GM12878 (cell line): ENCODE measurements at regions not wholly inside any gene's neighbourhood (a gene's known extent, or its start where the extent isn't known, plus 50 kb on each side); places are given as distances from the start of the nearest gene placed in this dataset.

Experiments used
- ATAC-seq: fragments of 200-7000 bp; cut with Tn5 transposase; 3 replicates; pipeline ENCODE4 v1.9.1; 2020; ENCODE audit warnings: mild to moderate bottlenecking, moderate library complexity
- BruUV-seq: library from RNA; stranded (reverse); fragments of 400-500 nt; replicated peaks from 2 replicates; lab custom pipeline; 2021; lab: Mats Ljungman, UMichigan
- CTCF ChIA-PET: fragments of 300-600 bp; sonication (Branson Sonifier 250); formaldehyde crosslinking; extraction: SDS; loops from one replicate; lab custom pipeline; 2021; ENCODE audit warnings: inconsistent platforms; lab: Yijun Ruan, JAX
- POLR2A ChIA-PET: fragments of 350-600 bp; formaldehyde crosslinking; extraction: SDS; loops from one replicate; lab custom pipeline; 2021; ENCODE audit warnings: inconsistent platforms; lab: Charles Lee
- RAD21 ChIA-PET: fragments of 300-600 bp; sonication (Branson Sonifier 250); formaldehyde crosslinking; loops from one replicate; lab custom pipeline; 2023; ENCODE audit warnings: antibody characterized with exemption; ENCODE audit not compliant: unreplicated experiment; lab: Charles Lee
- SMC1A ChIA-PET: fragments of 300-600 bp; sonication (Branson Sonifier 250); formaldehyde crosslinking; loops from one replicate; lab custom pipeline; 2023; ENCODE audit not compliant: unreplicated experiment, uncharacterized antibody; lab: Charles Lee
- DNase-seq: peaks from one replicate; pipeline ENCODE4 v3.0.0-alpha.2; 2011; ENCODE audit warnings: low read depth, low spot score
- FAIRE-seq: peaks from 3 replicates; lab custom pipeline; 2011; peaks lifted over from hg19 to GRCh38; lab: Jason Lieb, UNC
- H2AFZ ChIP-seq: 2 replicates; pipeline ENCODE4 v1.6.0; 2011; ENCODE audit warnings: low read depth, low read length, control low read depth; ENCODE audit not compliant: control insufficient read depth
- H3K27ac ChIP-seq: 2 replicates; pipeline ENCODE4 v1.5.1; 2011; ENCODE audit warnings: control low read depth; ENCODE audit not compliant: control insufficient read depth, insufficient read depth
- H3K27me3 ChIP-seq, 2 experiments: replicated peaks in 1 of 2; 2 replicates each; pipeline versions ENCODE4 v1.6.0 to v1.6.1; 2011; ENCODE audit warnings: low read length in 1 of 2; ENCODE audit not compliant: control insufficient read depth in 2 of 2, insufficient read depth in 2 of 2
- H3K36me3 ChIP-seq, 2 experiments: 2 replicates each; pipeline ENCODE4 v1.5.1; 2011; ENCODE audit warnings: low read length in 1 of 2; ENCODE audit not compliant: control insufficient read depth in 2 of 2, insufficient read depth in 2 of 2
- H3K4me1 ChIP-seq: 2 replicates; pipeline ENCODE4 v1.6.1; 2011; ENCODE audit warnings: mild to moderate bottlenecking, low read length, moderate library complexity, mixed read lengths; ENCODE audit not compliant: control insufficient read depth, insufficient read depth
- H3K4me2 ChIP-seq: 2 replicates; pipeline ENCODE4 v1.6.0; 2011; ENCODE audit warnings: control low read depth; ENCODE audit not compliant: control insufficient read depth, insufficient read depth
- H3K4me3 ChIP-seq: fragments of 200-600 bp; sonication (generic); 2 replicates; pipeline ENCODE4 v1.5.1; 2016
- H3K79me2 ChIP-seq: 2 replicates; pipeline ENCODE4 v1.6.0; 2011; ENCODE audit warnings: low read length; ENCODE audit not compliant: control insufficient read depth, insufficient read depth
- H3K9ac ChIP-seq: 2 replicates; pipeline ENCODE4 v1.8.0; 2011; ENCODE audit warnings: low read length, control low read depth, mixed read lengths; ENCODE audit not compliant: control insufficient read depth, insufficient read depth
- H3K9me3 ChIP-seq: replicated peaks from 3 replicates; pipeline ENCODE4 v1.5.1; 2011; ENCODE audit warnings: mild to moderate bottlenecking, low read length; ENCODE audit not compliant: control insufficient read depth, insufficient read depth
- H4K20me1 ChIP-seq: 2 replicates; pipeline ENCODE4 v1.6.0; 2011; ENCODE audit not compliant: control insufficient read depth, insufficient read depth
- BHLHE40 ChIP-seq, 2 experiments: fragments of 450-650 bp in 1 of 2; IDR thresholded peaks; 2 replicates each; pipeline ENCODE4 v1.6.1; 2011 to 2017; ENCODE audit warnings: low read depth in 2 of 2, borderline replicate concordance in 1 of 2, improper control_type of control experiment in 1 of 2, low read length in 1 of 2, mild to moderate bottlenecking in 1 of 2
- CBFB ChIP-seq: IDR thresholded peaks from 2 replicates; pipeline ENCODE4 v1.6.1; 2016; ENCODE audit warnings: antibody characterized with exemption, low read depth
- DPF2 ChIP-seq: fragments of 450-650 bp; IDR thresholded peaks from 2 replicates; pipeline ENCODE4 v1.6.1; 2017; ENCODE audit warnings: mild to moderate bottlenecking
- EGR1 ChIP-seq, 2 experiments: IDR thresholded peaks; 1 replicate in 1 of 2; 2 replicates in 1 of 2; pipeline ENCODE4 v1.6.1; 2011 to 2012; ENCODE audit warnings: low read depth in 2 of 2, low read length in 2 of 2, borderline replicate concordance in 1 of 2, mild to moderate bottlenecking in 1 of 2, moderate library complexity in 1 of 2
- FOXM1 ChIP-seq: IDR thresholded peaks from 2 replicates; pipeline ENCODE4 v1.6.1; 2012; ENCODE audit warnings: low read depth, mild to moderate bottlenecking, inconsistent platforms, low read length, moderate library complexity
- NRF1 ChIP-seq: conservative IDR thresholded peaks from 2 replicates; pipeline ENCODE4 v1.6.1; 2011; ENCODE audit warnings: mild to moderate bottlenecking, low read depth, low read length, improper control_type of control experiment
- POLR2AphosphoS5 ChIP-seq: IDR thresholded peaks from 2 replicates; pipeline ENCODE4 v1.6.1; 2011; ENCODE audit warnings: mild to moderate bottlenecking, low read length, inconsistent platforms
- RBBP5 ChIP-seq: fragments of 200-600 bp; sonication (generic); conservative IDR thresholded peaks from 2 replicates; pipeline ENCODE4 v1.6.1; 2016
- RCOR1 ChIP-seq: conservative IDR thresholded peaks from 2 replicates; pipeline ENCODE4 v1.6.1; 2012; ENCODE audit warnings: low read depth, low read length, improper control_type of control experiment
- WGBS: methylation state at CpG from one replicate; pipeline ENCODE4 v1.1.6; 2016; ENCODE audit warnings: low lambda C conversion rate; ENCODE audit not compliant: insufficient replicate concordance, insufficient coverage; ENCODE audit errors: missing lambda C conversion rate; 5-methylcytosine and 5-hydroxymethylcytosine counted together
- in situ Hi-C: fragments of 300-500 bp; cut with MboI; formaldehyde crosslinking; loops from 9 replicates; pipeline ENCODE4 v1.14.3; 2018; ENCODE audit warnings: mixed read lengths
- intact Hi-C: fragments of 100-400 bp; cut with micrococcal nuclease; formaldehyde crosslinking; loops from one replicate; pipeline ENCODE4 v1.14.2; 2022; ENCODE audit not compliant: unreplicated experiment
- TF ChIP-seq, protein P1 (sequence below): IDR thresholded peaks from 2 replicates; pipeline ENCODE4 v1.6.1; 2012; ENCODE audit warnings: low read length, inconsistent platforms

DNA sequence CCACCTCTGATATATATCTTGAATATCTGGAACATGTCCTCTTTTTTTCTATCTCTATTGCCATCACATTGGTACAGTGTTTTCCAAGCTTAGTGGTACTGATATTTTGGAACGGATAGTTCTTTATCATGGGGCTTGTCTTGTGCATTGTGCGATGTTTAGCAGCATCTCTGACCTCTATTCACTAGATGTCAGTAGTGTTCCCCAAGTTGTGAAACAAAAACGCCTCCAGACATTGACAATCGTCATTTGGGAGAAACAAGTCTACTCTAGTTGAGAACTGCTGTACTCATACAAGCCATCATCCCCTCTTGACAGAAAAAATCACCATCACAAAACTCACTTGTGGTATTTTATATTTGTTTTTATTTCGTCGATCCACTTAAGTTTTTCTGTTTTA lies 79.7 kb upstream of the CHODL start:
- Histone ChIP-seq H2AFZ (no peak overlapping the region), H3K36me3 (no peaks in the 10 kb centered on the region), H3K27ac (no peak overlapping the region), H3K4me1 (no peaks in the 10 kb centered on the region), H3K27me3 (no peaks in the 10 kb centered on the region), H3K4me3 (no peak overlapping the region), H4K20me1 (no peaks in the 10 kb centered on the region), H3K9ac (no peak overlapping the region), H3K79me2 (no peaks in the 10 kb centered on the region), H3K4me2 (no peak overlapping the region), H3K9me3 (no peaks in the 10 kb centered on the region)
- ChIA-PET POLR2A (no interaction called here), RAD21 (no interaction called here), SMC1A (no interaction called here), CTCF (no interaction called here)
- ATAC-seq (no peak), DNase-seq (no peak), FAIRE-seq (no peak)
- no TSS peak for BruUV-seq
- WGBS: 36% methylated on average over 6 of the region's 6 CpGs
- in situ Hi-C loops: no loop called here
- intact Hi-C loops: no loop called here
- TF ChIP-seq EGR1 (IDR thresholded peaks at IDR 0.05; ENCODE audit: borderline replicate concordance in 1 of 2, low read depth in 2 of 2, low read length in 2 of 2) (no peak), FOXM1 (no peak), POLR2AphosphoS5 (no peak), RCOR1 (no peak), RBBP5 (no peak), NRF1 (no peak), CBFB (no peak), BHLHE40 (IDR thresholded peaks at IDR 0.05; ENCODE audit: borderline replicate concordance in 1 of 2, low read depth in 2 of 2, low read length in 1 of 2) (no peak), DPF2 (no peak)
- TF ChIP-seq, protein P1, sequence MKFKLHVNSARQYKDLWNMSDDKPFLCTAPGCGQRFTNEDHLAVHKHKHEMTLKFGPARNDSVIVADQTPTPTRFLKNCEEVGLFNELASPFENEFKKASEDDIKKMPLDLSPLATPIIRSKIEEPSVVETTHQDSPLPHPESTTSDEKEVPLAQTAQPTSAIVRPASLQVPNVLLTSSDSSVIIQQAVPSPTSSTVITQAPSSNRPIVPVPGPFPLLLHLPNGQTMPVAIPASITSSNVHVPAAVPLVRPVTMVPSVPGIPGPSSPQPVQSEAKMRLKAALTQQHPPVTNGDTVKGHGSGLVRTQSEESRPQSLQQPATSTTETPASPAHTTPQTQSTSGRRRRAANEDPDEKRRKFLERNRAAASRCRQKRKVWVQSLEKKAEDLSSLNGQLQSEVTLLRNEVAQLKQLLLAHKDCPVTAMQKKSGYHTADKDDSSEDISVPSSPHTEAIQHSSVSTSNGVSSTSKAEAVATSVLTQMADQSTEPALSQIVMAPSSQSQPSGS: no peak
